Effector CD8-positive, alpha-beta T cell (primary cell): ENCODE measurements at regions not wholly inside any gene's neighbourhood (a gene's known extent, or its start where the extent isn't known, plus 50 kb on each side); places are given as distances from the start of the nearest gene placed in this dataset.

Experiments used
- DNase-seq: peaks from one replicate; lab custom pipeline; 2025; lab: John Stamatoyannopoulos, UW

DNA sequence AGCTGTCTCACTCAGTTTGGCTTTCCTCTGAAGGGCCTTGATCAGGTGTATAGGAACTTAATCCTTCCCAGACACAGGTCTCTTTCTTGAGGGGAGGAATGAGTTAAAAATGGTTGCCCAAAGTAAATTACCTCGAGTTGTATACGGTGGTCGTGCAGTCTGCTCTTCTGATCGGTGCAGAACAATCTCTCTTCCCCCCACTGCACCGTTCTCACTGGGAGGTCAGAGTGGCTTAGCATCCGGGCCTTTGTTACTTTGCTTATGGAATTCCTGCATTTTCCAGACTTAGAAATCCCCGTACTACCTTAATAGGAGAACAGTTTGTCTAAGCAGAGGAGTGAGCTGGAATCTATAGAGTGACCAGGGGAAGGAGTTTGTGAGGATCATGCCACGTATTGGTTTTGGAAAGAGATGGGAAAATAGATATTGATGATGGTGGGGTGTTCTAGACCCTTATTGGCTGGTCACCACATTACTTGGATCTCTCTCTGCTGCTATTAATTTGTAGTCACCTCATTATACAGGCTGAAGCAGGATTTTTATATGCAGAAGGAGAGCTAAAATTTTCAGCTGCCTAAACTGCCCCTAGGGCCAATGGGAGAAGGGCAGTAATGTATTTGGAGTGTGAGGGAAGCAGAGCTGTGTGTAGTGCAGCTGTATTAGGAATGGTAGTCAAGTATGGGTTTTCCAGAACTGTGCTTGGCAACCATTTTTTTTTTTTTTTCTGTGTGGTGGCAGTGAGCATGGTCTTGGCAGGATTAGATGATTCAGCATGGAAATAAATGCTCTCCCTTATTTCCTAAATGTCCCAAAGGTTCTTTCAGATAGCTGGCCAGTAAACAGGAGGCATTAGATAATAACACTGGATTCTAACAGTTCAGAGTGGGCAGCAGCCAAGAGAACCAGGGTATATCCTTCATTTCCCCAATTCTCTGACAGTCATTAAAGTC is 81.5 kb downstream of the NDUFS5 start:
- no peak for DNase-seq

- no peak for DNase-seq
Observed at GRCh38 chr1:39109644-39110043, 83.5 kb downstream of the NDUFS5 start.

DNA sequence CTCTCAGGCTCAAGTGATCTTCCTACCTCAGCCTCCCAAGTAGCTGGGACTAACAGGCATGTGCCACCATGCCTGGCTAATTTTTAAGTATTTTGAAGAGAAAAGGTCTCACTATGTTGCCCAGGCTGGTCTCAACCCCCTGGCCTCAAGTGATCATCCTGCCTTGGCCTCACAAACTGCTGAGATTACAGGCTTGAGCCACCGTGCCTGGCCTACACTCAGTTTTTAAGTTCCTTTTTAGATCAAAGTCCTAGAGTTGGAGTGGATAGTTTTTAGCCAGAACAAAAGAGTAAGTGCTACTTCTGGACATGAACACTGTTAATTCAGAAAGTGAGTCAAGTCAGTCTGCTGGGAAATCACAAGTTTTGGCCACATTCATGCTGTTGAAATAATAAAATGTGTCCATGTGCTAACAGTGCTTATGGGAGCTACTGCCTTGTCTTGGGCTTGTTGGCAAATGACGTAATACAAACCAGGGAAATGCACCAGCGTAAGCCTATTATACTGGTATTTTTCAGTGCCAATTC is 84.2 kb downstream of the NDUFS5 start:
- no peak for DNase-seq

- DNase-seq: no peak
Observed at GRCh38 chr1:39110882-39111281, 84.7 kb downstream of the NDUFS5 start.

DNA sequence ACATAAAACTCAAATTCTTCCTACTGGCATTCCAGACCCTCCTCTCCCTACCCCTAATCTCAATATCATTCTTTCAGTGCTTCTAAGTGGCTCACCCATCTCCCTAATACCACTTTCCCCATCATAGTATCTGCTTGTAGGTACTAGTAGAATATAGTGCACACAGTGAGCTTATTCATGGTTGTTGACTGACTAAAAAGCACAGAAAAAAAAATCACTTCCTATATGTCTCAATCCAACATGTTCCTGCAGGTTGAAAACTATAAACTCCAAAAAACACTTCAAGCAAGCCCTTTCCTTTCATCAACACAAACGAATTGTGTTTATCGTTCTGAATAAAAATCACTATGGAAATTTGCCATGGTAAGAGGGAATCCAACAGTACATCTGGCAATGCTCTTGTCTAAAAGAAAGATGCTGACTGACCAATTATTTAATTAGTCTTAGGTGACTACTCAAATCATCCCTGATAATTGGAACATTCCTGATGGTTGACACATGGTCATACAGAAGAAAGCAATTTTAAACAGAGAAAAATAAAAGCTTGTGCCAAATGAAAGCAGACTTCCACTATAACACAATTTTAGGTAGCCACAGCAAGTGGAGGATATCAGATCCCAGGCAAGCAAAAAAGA is 87.1 kb downstream of the NDUFS5 start:
- DNase-seq: no peak

- DNase-seq: no peak
Observed at GRCh38 chr1:39115271-39116110, 89.0 kb upstream of the MACF1 start.

DNA sequence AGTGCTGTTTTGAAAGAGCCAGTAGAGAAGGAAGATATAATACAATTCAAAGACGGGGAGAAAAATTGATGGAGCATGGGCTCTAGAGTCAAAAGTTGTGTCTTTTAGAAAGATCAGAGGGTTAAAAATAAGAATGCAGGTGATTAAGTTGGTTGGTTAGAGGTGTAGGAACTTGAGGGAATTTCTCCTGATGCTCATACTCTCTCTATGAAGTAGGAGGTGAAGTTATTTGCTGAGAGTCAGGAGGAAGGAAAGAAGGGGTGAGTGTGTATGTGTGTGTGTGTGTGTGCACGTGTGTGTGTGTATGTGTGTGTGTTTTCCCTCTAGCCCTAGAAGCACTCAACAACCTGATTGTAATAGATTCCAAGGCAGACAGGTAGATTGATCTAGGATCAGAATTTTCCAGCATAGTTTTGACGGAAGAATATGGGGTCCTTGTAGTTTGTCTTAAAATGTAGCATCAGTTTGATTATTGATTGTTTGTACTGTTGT is 88.3 kb upstream of the MACF1 start:
- no peak for DNase-seq

DNA sequence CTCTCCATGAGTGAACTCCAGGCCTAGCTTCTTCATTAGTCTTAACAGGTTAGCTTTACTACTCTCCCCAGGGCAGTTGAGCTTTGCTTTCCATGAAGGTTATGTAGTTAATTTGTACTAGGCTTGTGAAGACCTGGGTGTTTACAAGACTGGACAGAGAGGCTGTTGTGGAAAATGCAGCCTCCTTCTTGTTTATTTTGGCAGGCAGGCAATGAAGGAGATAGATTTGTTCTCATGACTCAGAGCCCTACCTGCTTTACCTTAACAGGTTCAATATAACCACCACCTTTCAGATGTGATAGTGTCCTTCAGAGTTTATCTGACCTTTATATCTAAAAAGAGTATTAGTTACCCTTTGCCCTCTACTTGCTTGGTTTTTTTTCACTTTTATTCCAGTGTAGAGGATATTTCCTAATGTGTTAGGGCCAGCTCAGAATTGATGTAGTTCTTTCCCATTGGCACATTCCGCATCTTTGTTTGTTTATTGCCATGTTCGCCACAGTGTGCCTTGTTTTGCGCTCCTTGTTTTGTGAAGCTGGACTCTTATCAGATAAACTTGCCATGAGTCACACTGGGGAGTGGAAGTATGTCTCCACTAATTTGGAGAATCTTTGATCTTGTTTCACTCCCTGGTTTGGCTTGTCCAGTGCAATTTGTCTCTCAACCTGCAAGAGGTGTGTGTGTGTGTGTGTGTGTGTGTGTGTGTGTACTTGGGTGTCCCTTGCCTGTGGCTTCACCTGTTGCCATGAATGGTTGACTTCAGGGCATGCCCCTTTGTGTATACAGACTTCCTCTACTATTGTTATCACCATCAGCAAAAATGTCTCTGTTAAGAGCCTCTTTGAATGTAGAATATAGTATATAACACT is 87.4 kb upstream of the MACF1 start:
- DNase-seq: no peak

GRCh38 chr1:39117899-39118450 is 86.5 kb upstream of the MACF1 start:
- DNase-seq: no peak

DNA sequence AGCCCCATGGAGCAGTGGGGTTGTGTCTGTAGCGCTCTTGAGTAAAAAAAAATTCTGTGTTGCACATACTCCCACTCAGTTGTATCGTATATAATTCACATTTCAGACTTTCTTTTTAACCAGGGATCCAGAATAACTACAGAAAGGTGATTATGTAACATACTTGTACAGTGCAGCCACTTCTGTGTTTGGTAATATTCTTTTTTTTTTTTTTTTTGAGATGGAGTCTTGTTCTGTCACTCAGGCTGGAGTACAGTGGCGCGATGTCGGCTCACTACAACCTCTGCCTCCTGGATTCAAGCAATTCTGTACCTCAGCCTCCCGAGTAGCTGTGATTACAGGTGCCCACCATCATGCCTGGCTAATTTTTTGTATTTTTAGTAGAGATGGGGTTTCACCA is 82.4 kb upstream of the MACF1 start:
- no peak for DNase-seq

GRCh38 chr1:39124282-39124681 is 80.2 kb upstream of the MACF1 start:
- no peak for DNase-seq

DNA sequence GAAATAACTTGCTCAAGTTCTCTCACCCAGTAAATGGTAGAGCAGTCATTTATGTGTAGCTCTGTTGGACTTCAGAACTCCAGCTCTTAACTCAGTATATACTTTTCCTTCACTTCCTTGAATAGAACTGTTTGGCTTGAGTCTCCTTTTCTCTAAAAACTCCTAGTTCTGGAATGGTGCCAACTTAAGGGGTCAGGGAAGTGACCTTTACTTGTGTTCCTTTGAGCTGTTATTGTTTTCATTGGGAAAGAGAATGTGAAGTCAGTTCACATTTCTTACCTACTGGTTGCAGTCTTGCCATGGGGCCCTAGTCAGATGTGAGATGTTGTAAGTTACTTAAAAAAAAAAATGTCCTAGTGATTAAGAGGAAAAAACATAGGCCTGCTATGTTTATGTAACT is 77.0 kb upstream of the MACF1 start:
- no peak for DNase-seq

- DNase-seq: no peak
Observed at GRCh38 chr1:39128126-39128525, 76.4 kb upstream of the MACF1 start.

GRCh38 chr1:39128959-39129358 is 75.5 kb upstream of the MACF1 start:
- DNase-seq: no peak

GRCh38 chr1:39129514-39129913 is 75.0 kb upstream of the MACF1 start:
- no peak for DNase-seq

DNA sequence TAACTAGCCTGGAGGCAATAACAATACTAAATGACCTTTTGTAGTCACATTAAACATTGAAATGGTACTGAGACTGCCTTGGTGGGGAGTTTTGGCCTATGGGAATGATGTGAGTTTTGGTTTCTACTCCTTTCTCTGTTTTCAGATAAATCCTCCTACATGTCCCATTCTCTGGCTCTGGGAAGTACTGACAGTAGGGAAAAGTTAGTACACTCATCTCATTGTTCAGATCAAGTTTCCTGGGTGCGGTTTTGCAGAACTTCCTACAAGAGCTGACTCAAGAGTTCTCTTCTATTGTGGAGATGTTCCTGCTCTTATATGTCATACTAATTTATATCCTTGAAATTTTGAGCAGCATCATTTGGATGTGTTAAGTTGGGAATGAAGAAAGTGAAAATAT is 74.2 kb upstream of the MACF1 start:
- no peak for DNase-seq

GRCh38 chr1:39131940-39132339 is 72.6 kb upstream of the MACF1 start:
- DNase-seq: no peak

DNA sequence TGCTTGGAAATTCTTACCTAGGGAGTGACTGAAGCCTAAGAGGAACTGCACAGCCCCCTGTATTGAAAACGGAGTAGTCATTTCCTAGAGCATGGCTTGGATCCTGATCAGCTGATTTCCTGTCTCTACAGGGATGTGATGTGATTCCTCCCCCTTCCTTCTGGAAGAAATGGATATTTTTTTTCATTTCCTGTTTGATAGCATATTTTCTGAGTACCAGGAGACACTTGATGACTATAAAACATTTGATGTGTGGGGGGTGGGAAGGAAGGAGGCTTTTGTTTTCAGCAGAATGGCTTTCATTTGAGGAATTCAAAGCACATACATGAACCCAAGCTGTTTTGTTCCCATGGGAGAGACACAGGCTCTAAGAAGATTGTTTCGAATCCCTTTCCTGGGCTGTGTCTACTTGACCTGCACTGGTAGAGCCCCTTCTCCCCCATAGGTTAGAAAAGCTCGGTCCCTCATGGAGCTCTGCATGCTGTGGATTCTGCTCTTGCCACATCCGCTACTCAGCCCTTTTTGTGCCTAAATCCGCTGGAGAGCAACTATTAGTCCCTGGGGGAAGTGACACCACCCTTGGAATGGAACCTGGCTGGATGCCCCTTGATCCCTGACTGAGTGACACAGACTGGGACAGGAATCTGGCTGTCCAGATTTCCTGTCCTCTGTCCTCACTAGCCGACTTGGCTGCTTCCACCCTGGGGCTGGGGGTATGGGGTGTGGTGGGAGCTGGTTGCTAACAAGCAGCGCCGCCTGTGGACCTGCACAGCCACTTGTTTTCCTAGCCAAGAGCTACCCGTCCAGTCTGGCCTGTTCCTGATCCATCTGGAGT is 71.8 kb upstream of the MACF1 start:
- DNase-seq: no peak

DNA sequence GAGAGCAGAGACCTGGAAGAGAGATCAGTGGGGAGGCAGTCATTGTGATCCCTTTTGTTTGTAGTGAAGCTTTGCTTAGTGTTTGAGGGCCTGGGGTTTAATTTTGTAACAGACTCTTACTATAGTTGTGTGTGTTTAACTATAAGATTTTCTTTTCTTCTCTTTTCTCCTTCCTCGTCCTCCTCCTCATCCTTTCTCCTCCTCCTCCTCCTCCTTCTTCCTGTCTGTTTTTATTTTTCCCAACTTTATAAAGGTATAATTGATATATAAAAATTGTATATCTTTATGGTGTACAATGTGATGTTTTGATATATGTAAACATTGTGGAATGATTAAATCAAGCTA is 71.2 kb upstream of the MACF1 start:
- no peak for DNase-seq

DNA sequence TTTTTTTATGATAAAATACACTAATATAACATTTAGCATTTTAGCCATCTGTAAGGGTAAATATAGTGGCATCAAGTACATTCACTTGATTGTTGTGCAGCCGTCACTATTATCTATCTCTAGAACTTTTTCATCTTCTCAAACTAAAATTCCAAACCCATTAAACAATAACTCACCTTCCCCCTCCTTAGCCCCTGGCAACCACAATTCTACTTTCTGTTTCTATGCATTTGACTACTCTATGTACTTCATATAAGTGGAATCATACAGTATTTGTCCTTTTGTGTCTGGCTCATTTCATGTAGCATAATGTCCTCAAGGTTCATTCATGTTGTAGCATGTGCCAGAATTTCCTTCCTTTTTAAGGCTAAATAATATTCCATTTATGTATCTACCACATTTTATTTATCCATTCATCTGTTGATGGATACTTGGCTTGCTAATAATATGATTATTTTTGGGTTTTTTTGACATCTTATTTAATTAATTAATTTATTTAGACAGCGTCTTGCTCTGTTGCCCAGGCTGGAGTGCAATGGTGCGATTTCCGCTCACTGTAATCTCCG is 69.6 kb upstream of the MACF1 start:
- no peak for DNase-seq
